HG03108 (cell line): ENCODE measurements at regions not wholly inside any gene's neighbourhood (a gene's known extent, or its start where the extent isn't known, plus 50 kb on each side); places are given as distances from the start of the nearest gene placed in this dataset.
"Not testable (repeated sequence)": the region's sequence is repeated elsewhere in the genome, so short reads cannot be mapped to it uniquely, and the experiment has no call there.

Experiments
- ATAC-seq: cut with Tn5 transposase; IDR thresholded peaks from one replicate; pipeline ENCODE4 v1.9.1; 2021; ENCODE audit warnings: moderate library complexity; ENCODE audit not compliant: unreplicated experiment

DNA sequence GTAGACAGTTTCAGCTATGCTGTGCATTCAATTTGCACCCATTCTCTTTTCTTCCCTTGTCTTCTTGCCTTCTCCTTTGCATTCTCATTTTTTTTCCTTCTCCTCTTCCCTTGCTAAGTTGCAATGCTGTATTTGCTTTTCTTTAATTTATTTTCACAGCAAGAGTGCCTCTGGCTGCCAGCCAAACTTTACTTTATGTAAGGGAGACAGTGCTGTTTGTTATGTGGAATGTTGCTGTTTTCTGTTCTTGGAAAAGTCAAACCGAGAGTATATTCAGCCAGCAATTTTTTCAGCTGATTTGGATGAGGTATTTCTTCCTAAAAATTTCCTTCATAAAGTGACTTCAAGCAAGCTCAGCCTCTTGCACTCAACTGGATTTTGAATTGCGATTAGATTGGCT is 1293.4 kb downstream of the ARAP2 start:
- no peak for ATAC-seq

DNA sequence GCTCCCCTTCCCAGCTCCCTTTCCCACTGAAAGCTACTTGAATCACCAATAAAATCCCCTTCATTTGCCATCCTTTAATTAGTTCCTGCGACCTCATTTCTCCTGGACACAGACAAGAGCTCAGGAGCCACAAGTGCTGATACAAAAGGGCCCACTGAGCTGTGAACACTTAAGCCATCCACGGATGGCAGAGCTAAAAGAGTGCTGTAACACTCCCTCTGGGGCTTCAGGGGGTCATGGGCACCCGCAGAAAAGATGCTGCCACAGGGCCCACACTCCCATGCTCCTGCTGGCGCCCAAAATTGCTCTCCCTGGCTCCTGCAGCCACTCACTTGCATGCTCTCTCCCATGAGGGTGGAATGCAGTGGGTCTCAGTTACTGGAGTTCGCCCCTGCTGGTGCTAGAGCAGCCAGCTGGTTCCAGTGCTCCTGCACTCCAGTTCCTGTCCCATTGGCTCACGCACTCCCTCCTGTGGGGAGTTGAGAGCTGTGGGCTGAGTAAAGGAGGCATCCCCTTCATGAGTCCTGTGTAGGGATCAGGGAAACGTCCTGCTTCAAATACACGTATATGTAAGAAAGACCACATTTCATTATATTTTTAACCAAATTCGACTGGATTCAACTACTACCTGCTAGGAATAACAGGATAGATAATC is 1291.0 kb downstream of the ARAP2 start:
- no peak for ATAC-seq

DNA sequence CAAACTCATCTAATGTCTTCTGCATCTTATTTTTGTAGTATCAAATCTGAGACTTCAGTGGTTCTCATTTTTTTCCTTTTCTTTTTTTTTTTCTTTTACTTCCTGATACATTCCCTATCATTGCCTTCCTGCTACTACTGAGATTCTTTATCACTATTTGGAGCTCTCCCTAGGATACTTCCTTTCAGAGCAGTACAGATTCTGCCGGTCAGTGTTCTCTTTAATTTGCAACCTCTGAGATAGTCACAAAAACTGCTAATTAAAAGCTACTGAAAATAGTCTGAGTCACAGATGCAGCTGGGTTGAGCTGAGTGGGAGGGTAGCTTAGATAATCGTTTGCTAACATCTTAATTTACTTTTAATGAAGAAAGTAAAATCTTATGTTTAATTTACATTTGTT is 1279.7 kb downstream of the ARAP2 start:
- no peak for ATAC-seq

DNA sequence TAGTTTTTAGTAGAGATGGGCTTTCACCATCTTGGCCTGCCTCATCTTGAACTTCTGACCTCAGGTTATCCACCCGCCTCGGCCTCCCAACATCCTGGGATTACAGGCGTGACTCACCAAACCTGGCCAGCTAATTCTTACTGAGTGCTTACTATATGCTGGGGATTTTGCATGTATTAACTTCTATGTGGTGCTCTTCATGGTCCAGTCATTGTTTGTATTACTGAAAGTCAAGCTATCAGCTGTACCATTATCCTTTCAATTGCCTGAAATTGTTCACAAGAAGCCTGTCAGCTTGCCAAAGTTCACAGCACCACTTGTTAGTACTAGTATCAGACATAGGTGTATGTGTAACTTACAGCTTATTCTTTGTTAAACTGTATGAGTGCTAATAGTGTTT is 1272.1 kb downstream of the ARAP2 start:
- ATAC-seq: no peak

DNA sequence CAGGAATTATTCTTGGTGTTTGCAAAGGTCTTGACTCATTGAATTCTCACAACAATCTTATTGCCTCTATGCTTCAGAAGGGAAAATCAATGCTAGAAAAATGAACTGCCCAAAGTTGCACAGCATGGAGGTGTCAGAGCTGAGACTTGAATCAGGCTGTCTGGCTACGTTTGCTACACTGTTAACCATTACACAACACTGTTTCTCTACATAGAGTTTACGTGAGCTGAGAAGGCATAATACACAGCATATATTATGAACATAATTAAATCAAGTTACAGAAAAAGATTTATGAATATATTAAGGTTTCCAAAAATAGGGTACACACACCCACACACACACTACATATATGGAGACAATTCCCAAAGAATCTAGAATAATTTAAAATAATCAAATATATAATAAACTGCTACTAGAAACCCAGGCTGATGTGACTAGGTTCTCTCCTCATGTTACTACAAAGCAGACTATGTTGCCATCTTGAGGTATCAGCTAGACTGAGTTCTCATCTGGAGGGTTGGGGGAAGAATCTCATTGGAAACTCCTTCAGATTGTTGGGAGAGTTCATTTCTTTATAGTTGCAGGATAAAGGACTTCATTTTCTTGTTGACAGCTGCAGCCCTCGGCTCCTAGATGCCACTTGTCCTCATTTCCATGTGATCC is 1270.5 kb downstream of the ARAP2 start:
- ATAC-seq: no peak

DNA sequence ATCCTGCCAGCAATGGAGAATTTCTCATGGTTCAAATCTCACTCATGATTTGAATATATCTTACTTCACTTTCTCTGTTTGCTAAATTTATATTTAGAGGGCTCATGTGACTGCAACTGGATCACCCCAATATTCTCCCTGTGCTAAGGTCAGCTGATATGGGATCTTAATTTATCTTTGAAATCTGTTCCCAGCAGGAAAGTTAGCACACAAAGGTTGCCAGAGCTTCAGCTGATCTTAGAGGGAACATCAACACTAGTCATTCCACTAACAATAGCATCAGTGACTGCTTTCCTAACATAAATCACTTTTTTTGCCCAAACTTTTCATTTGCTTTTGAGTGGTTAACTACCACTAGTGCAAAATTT is 1270.0 kb downstream of the ARAP2 start:
- no peak for ATAC-seq

DNA sequence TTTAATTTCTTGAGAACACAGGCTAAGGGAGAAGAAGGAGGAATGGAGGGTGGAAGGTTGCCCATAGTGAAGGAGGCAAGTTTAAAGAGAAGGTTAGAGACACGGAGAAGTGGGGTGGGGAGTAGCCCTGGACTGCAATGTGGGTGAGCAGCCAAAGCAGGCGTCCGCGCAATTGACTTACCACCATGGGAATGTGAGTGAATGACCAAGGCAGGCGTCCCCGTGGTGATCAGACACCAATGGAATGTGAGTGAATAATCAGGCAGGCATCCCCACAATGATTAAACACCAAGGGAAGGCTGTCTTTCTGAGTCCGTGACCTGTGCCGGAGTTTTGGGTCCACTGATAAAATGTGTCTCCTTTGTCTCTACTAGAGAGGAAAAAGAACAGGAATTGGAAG is 1223.1 kb downstream of the ARAP2 start:
- ATAC-seq: not testable (repeated sequence)

DNA sequence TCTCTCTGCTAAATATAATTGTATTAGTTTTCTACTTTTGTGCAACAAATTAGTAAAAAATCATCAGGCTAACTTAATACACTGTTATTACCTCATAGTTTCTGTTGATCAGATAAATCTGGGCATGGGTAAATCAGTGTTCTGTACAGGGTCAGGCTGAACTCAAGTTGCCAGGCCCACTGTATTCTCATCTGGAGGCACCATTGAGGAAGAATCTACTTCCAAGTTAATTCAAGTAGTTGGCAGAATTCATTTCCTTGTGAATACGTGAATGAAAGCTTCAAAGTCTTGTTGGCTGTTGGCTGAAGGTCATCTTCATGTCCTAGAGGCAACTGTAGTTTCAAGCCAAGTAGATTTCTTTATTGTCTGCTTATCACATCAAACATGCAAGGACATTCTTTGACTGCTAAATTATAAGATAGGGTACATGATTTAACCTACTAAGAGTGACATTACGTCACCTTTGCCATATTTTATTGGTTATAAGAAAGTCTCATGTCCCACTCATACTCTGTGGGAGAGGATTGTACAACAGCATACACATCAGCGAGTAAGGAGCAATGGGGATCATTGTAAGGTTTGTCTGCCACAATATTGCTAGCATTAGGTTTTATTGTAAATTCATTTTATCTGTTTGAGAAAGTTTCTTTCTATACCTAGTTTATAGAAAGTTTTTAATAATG is 1219.0 kb downstream of the ARAP2 start:
- ATAC-seq: no peak

DNA sequence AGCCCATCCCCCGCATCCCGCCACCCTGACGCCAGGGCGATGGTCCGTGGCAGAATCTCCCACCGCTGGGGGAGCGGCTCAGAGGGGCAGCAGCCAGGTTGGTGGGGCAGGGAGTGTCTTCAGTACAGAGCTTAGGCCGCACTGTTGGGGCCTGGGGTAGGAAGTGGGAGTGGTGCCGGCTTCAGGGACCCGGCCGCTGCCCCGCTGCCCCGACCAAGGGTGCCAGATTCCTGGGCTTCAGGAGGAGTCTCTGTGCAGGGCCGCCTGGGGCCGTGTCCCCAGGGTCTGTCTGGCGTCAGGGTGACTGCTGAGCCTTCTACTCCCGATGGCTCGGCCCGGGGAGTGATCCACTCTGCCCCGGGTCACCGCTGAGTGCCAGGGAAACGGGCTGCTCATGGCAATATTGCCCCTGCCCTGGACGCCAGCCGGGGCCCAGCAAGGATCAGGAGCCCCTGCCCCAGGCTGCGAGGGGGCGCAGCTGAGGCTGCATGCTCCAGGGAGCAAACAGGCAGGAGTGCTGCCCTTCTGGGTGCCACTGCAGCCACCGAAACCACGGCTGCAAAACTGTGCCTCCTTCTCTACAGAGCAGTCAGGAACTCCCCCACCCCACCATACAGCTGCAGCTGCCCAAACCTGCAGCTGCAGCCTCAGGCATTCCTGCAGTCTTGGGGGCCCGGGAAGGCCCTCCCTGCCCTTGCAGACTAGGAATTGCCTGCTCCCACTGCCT is 1206.1 kb downstream of the ARAP2 start:
- ATAC-seq: no peak

DNA sequence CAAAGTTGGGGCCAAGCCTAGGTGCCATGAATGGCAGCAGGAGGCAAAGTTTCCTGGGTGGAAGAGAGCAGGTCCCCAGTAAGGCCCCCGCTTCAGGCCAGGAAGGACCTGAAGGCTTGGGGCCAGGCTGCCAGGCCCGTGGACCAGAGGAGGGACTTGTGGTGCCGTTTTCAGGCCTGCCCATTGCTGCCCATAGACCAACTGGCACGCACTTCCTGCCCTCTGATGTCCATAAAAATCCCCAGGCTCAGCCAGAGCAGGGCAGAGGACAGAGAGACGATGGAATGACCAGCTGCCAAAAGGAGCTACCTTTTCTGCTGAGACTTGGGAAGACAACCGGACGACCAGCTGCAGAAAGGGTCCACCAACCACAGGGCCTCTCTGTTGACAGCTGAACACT is 1205.5 kb downstream of the ARAP2 start:
- no peak for ATAC-seq

DNA sequence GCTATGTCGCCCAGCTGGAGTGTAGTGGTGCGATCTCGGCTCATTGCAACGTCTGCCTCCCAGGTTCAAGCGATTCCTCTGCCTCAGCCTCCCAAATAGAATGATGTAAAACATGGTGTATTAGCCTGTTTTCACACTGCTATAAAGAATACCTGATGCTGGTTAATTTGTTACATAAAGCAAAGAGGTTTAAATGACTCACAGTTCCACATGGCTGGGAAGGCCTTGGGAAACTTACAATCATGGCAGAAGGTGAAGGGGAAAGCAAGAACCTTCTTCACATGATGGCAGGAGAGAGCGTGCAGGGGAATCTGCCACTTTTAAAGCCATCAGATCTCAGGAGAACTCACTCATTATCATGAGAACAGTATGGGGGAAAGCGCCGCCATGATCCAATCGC is 1191.8 kb downstream of the ARAP2 start:
- no peak for ATAC-seq

DNA sequence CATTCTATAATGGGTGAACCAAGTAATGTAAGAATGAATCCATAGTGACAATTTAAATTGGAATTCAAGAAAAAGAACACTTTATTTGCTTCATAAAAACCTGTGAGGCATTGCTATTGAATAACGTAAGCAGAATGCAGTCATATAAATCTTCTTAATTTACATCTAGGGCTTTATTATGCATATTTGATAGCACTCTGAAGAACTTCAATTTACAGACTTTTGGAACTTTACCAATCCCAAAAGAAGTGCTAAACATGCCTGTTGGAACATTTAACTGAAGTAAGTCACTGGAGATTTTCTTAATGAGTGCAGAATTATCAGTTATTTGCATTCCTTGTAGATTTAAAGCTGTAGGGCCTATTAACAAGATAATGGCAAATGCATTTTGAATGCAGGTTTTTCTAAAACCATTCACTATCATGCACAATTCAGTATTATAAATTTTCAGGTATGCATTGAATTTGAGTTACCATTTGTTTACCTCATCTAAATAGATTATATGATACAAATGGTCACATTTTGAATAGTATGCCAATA is 1181.2 kb downstream of the ARAP2 start:
- ATAC-seq: no peak

DNA sequence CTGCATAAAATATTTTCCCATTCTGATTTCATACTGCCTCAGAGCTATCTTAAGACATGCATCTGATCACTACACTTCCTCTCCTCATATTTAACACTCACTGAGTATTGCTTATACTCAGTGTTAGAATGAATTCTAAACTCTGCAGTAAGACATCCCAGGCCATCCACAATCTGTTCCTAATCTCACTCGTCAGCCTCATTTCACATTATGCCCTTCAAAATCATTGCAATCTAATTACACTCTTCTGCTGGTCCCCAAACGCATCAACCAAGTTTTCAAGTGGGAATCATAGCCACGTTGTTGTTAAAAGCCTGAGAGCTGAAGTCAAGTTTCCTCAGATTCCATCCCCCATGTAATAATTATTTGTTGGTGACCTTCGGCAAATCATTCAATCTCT is 1177.9 kb downstream of the ARAP2 start:
- ATAC-seq: no peak

DNA sequence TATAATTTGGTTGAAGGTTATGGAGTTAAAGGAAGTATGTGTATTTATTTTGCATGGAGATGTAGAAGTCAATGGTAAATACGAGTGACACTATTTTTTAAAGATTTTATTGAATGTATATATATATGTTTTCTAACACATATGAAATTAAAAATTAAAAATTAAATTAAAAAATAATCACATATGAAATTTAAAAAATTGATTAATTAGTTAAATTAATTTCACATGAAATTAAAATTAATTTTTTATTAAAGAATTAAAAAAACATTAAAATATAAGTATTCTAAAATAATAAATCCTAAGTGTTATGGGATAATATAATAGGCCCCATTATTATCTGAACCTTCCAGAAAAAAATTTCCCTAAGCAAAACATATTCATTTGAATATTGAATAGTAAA is 1163.5 kb downstream of the ARAP2 start:
- no peak for ATAC-seq

DNA sequence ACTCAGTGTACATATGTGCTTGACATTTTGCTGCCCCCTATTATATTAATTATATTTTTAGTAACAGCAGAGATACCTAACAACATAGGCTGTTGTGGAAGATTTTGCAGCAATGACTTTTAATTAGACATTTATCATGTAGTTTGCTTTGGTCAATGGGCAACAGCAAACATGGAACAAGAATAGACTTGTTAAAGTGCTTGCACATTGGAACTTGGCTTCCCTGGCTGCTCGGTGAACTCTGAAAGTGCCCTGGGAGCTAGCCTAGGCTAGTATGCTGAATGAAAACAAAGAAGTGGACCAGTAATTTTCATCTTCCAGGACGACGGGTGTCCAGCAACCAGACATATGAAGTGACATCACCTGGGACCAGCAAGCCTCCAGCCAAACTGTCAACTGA is 1157.1 kb downstream of the ARAP2 start:
- ATAC-seq: no peak

DNA sequence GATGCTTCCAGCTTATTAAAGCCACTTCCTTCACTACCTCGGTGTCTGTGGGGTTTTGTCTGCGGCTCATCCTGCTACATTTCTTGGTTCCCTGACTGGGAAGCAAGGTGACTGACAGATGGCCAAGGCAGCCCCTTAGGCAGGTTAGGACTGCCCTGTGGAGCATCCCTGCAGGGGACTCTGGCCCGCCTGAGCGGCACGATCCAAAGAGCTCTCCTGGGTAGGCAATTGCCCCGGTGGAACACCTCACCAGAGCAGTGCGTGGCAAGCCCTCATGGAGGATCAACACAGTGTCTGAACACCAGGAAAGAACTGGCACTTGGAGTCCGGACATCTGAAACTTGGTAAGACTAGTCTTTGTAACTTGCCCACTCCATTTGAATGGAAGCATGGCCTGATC is 1143.4 kb downstream of the ARAP2 start:
- no peak for ATAC-seq

DNA sequence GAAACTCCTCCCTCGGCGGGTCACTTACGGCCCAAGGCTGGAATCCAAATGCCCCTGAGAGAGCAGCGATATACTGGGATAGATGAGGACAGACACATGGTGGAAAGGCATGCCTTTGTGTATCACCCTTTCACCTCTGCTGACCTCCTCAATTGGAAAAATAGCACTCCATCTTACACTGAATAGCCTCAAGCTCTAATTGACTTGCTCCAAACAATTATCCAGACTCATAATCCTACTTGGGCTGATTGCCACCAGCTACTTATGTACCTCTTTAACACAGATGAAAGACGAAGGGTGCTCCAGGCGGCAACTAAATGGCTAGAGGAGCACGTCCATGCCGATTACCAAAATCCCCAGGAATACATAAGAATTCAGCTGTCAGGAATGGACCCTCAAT is 1142.2 kb downstream of the ARAP2 start:
- ATAC-seq: no peak

DNA sequence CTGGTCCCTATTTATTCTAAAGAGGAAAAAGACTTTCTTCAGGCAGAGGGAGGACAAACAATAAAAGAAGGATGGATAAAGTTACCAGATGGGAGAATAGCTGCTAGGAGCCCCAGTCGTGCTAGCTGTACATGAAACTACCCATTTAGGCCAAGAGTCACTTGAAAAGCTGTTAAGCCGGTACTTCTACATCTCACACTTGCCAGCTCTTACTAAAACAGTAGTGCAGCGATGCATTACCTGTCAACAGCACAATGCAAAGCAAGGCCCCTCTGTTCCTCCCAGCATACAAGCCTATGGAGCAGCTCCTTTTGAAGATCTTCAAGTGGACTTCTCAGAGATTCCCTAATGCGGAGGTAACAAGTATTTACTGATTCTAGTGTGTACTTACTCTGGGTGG is 1138.8 kb downstream of the ARAP2 start:
- no peak for ATAC-seq

DNA sequence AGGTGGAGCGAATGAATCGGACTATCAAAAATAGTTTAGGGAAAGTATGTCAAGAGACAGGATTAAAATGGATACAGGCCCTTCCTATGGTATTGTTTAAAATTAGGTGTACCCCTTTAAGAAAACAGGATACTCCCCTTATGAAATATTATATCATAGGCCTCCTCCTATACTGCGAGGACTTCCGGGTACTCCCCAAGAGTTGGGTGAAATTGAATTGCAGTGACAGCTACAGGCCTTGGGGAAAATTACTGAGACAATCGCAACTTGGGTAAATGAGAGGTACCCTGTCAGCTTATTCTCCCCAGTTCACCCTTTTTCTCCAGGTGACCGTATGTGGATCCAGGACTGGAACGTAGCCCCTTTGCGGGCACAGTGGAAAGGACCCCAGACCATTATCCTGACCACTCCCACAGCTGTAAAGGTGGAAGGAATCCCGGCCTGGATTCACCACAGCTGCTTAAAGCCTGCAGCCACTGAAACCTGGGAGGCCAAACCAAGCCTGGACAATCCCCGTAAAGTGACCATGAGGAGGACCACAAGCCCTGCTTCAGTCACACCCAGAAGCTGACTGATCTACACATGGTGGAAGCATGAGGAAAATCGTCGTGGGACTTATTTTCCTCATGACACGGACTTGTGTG is 1138.1 kb downstream of the ARAP2 start:
- no peak for ATAC-seq

DNA sequence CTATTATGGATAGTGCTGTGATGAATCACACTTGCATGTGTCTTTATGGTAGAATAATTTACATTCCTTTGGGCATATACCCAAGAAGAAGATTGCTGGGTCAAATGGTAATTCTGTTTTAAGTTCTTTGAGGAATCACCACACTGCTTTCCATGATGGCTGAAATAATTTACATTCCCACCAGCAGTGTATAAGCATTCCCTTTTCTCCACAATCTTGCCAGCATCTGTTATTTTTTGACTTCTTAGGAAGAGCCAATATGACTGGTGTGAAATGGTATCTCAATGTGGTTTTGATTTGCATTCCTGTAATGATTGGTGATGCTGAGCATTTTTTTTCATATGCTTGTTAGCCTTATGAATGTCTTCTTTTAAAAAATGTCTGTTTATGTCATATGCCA is 1120.2 kb downstream of the ARAP2 start:
- ATAC-seq: no peak
